K562 (cell line): ENCODE measurements at regions not wholly inside any gene's neighbourhood (a gene's known extent, or its start where the extent isn't known, plus 50 kb on each side); places are given as distances from the start of the nearest gene placed in this dataset.

ENCODE experiments used
- CTBP1 ChIP-seq: fragments of 450-650 bp; IDR thresholded peaks from 2 replicates; pipeline ENCODE4 v1.6.1; 2016; ENCODE audit warnings: borderline replicate concordance
- E2F4 ChIP-seq: sonication (generic); formaldehyde crosslinking; IDR thresholded peaks from 2 replicates; pipeline ENCODE4 v1.8.0; 2022; ENCODE audit warnings: mild to moderate bottlenecking, low read depth, missing genetic modification reagents
- GTF2A2 ChIP-seq: IDR thresholded peaks from 2 replicates; pipeline ENCODE4 v1.6.1; 2016; ENCODE audit warnings: mild to moderate bottlenecking, missing genetic modification characterization, missing compliant biosample characterization
- HMG20A ChIP-seq: fragments of 450-650 bp; formaldehyde crosslinking; conservative IDR thresholded peaks from 2 replicates; pipeline ENCODE4 v1.4.0; 2020; ENCODE audit warnings: mild to moderate bottlenecking, mixed read lengths
- PCBP1 ChIP-seq: fragments of 200-400 bp; formaldehyde crosslinking; IDR thresholded peaks from 2 replicates; pipeline ENCODE4 v1.6.1; 2018; ENCODE audit warnings: mild to moderate bottlenecking, low read depth, low read length; ENCODE audit not compliant: poor library complexity, severe bottlenecking
- POLR2A ChIP-seq: fragments of 450-650 bp; conservative IDR thresholded peaks from 2 replicates; pipeline ENCODE4 v1.6.1; 2016
- ZNF431 ChIP-seq: sonication (generic); formaldehyde crosslinking; IDR thresholded peaks from 2 replicates; pipeline ENCODE4 v1.8.0; 2022; ENCODE audit warnings: mild to moderate bottlenecking, missing genetic modification reagents

- TF ChIP-seq ZNF431 (no peak), E2F4 (CRISPR knock-in tag) (no peak), HMG20A (CRISPR knock-in tag) (no peak), POLR2A (no peak), PCBP1 (no peak), GTF2A2 (tag) (no peak), CTBP1 (no peak)
These were observed 130.2 kb upstream of the DAP start for GRCh38 chr5:10891193-10891592.
